ENCODE measurements at regions not wholly inside any gene's neighbourhood (a gene's known extent, or its start where the extent isn't known, plus 50 kb on each side); places are given as distances from the start of the nearest gene placed in this dataset.

DNA sequence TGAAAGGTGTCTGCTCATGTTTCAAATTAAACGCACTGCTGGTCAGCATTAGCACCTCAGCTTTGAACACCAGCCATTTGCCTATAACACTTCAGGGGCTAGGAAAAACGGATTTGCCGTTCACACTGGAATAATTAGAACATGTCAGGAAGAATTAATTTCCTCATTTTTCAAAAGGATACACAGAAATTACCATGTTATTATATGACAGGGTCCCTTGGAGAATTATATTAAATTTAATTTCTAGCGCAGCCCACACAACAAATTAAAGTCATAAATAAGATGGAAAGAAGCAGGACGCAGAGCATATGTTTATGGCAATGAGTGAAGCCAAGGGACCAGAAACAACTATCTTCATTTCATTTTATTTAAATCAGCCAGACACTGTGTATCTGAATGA is 83.8 kb upstream of the SOX6 start:
- H3K14ac ChIP-seq (ENCODE audit: low read length in 2 of 2), result no peak overlapping the region
- no peaks in the 10 kb centered on the region for H3K79me1 ChIP-seq (replicated peaks; ENCODE audit: low read length, poor library complexity, severe bottlenecking)
- no peak overlapping the region for H2BK5ac ChIP-seq (ENCODE audit: low read depth, low read length, poor library complexity, severe bottlenecking)
- H2AK5ac ChIP-seq (ENCODE audit: low read length, severe bottlenecking), result no peak overlapping the region
- H2BK120ac ChIP-seq (ENCODE audit: low read depth, low read length), result no peak overlapping the region
- H3K4me3 ChIP-seq (ENCODE audit: insufficient read depth in 1 of 2, low read depth in 1 of 2, low read length in 2 of 2), result no peak overlapping the region
- H3K36me3 ChIP-seq (ENCODE audit: control insufficient read depth in 1 of 2, insufficient read depth in 2 of 2, low read depth in 1 of 2, low read length in 2 of 2), result no peaks in the 10 kb centered on the region
- no peak overlapping the region for H3K18ac ChIP-seq (ENCODE audit: low read depth in 1 of 2, low read length in 2 of 2)
- H2BK15ac ChIP-seq (ENCODE audit: low read depth, poor library complexity, severe bottlenecking), result no peak overlapping the region
- no peaks in the 10 kb centered on the region for H3K27me3 ChIP-seq (ENCODE audit: control insufficient read depth in 1 of 2, insufficient read depth in 1 of 2, low read length in 2 of 2)
- H3K9ac ChIP-seq (ENCODE audit: low read length), result no peak overlapping the region
- no peak overlapping the region for H3K4ac ChIP-seq (ENCODE audit: low read depth in 1 of 2, low read length in 2 of 2)
- H4K91ac ChIP-seq (ENCODE audit: low read length), result no peak overlapping the region
- no peak overlapping the region for H4K8ac ChIP-seq (ENCODE audit: low read length)
- no peak overlapping the region for H2AFZ ChIP-seq (ENCODE audit: low read depth, low read length)
- H3K23ac ChIP-seq (ENCODE audit: low read length in 2 of 2), result no peak overlapping the region
- WGBS, result 100% methylated on average over 3 of the region's 5 CpGs
- DNase-seq, result no peak
- H3K4me2 ChIP-seq (ENCODE audit: low read length, poor library complexity, severe bottlenecking), result no peak overlapping the region
- H3K9me3 ChIP-seq (ENCODE audit: control insufficient read depth, low read length), result no peaks in the 10 kb centered on the region
- no peaks in the 10 kb centered on the region for H3K4me1 ChIP-seq (ENCODE audit: control insufficient read depth, insufficient read depth, low read depth, low read length)
- no peak overlapping the region for H3K27ac ChIP-seq (ENCODE audit: low read length, poor library complexity, severe bottlenecking)
- H2BK12ac ChIP-seq (ENCODE audit: low read length in 2 of 2), result no peak overlapping the region

GRCh38 chr11:16434036-16434435 is 77.7 kb upstream of the SOX6 start:
- Histone ChIP-seq H3K4me1 (ENCODE audit: control insufficient read depth, insufficient read depth, low read depth, low read length) (no peaks in the 10 kb centered on the region), H4K91ac (ENCODE audit: low read length) (no peak overlapping the region), H3K9me3 (ENCODE audit: control insufficient read depth, low read length) (peaks cover 16% of the 10 kb centered on the region), H3K79me1 (replicated peaks; ENCODE audit: low read length, poor library complexity, severe bottlenecking) (no peaks in the 10 kb centered on the region), H3K4ac (ENCODE audit: low read depth in 1 of 2, low read length in 2 of 2) (no peak overlapping the region), H3K36me3 (ENCODE audit: control insufficient read depth in 1 of 2, insufficient read depth in 2 of 2, low read depth in 1 of 2, low read length in 2 of 2) (no peaks in the 10 kb centered on the region), H2AFZ (ENCODE audit: low read depth, low read length) (no peak overlapping the region), H2BK120ac (ENCODE audit: low read depth, low read length) (no peak overlapping the region), H3K4me2 (ENCODE audit: low read length, poor library complexity, severe bottlenecking) (no peak overlapping the region), H4K8ac (ENCODE audit: low read length) (no peak overlapping the region), H3K27ac (ENCODE audit: low read length, poor library complexity, severe bottlenecking) (no peak overlapping the region), H2BK12ac (ENCODE audit: low read length in 2 of 2) (no peak overlapping the region), H2BK5ac (ENCODE audit: low read depth, low read length, poor library complexity, severe bottlenecking) (no peak overlapping the region), H2BK15ac (ENCODE audit: low read depth, poor library complexity, severe bottlenecking) (no peak overlapping the region), H3K14ac (ENCODE audit: low read length in 2 of 2) (no peak overlapping the region), H3K9ac (ENCODE audit: low read length) (no peak overlapping the region), H3K27me3 (ENCODE audit: control insufficient read depth in 1 of 2, insufficient read depth in 1 of 2, low read length in 2 of 2) (no peaks in the 10 kb centered on the region), H3K4me3 (ENCODE audit: insufficient read depth in 1 of 2, low read depth in 1 of 2, low read length in 2 of 2) (no peak overlapping the region), H3K18ac (ENCODE audit: low read depth in 1 of 2, low read length in 2 of 2) (no peak overlapping the region), H3K23ac (ENCODE audit: low read length in 2 of 2) (no peak overlapping the region), H2AK5ac (ENCODE audit: low read length, severe bottlenecking) (no peak overlapping the region)
- WGBS, result 36% methylated on average over 2 of the region's 2 CpGs
- no peak for DNase-seq

DNA sequence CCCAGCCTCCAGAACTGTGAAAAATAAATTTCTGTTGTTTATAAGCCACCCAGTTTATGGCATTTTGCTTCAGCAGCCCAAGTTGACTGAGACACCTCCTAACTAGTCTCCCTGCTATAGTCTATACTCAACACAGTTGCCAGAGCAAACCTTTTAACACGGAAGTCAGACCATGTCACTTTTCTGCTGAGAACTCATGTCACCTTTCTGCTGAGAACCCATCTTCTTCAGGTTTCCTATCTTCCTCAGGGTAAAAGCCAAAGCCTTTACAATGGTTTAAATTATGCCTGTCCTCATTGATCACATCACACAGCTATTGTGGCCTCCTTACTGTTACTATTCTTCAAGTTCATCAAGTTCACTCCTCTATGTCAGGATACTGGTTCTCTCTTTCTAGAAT is 74.3 kb upstream of the SOX6 start:
- H3K9ac ChIP-seq (ENCODE audit: low read length), result no peak overlapping the region
- H2AFZ ChIP-seq (ENCODE audit: low read depth, low read length), result no peak overlapping the region
- H3K27ac ChIP-seq (ENCODE audit: low read length, poor library complexity, severe bottlenecking), result no peak overlapping the region
- no peak overlapping the region for H2AK5ac ChIP-seq (ENCODE audit: low read length, severe bottlenecking)
- H4K8ac ChIP-seq (ENCODE audit: low read length), result no peak overlapping the region
- no peak overlapping the region for H2BK12ac ChIP-seq (ENCODE audit: low read length in 2 of 2)
- no peak overlapping the region for H3K4me3 ChIP-seq (ENCODE audit: insufficient read depth in 1 of 2, low read depth in 1 of 2, low read length in 2 of 2)
- no peak overlapping the region for H4K91ac ChIP-seq (ENCODE audit: low read length)
- no peaks in the 10 kb centered on the region for H3K4me1 ChIP-seq (ENCODE audit: control insufficient read depth, insufficient read depth, low read depth, low read length)
- no peak overlapping the region for H2BK5ac ChIP-seq (ENCODE audit: low read depth, low read length, poor library complexity, severe bottlenecking)
- no peak overlapping the region for H2BK120ac ChIP-seq (ENCODE audit: low read depth, low read length)
- no peak overlapping the region for H3K4ac ChIP-seq (ENCODE audit: low read depth in 1 of 2, low read length in 2 of 2)
- DNase-seq, result no peak
- 96% methylated on average over 1 of the region's 1 CpG for WGBS
- no peak overlapping the region for H3K14ac ChIP-seq (ENCODE audit: low read length in 2 of 2)
- H3K9me3 ChIP-seq (ENCODE audit: control insufficient read depth, low read length), result peaks cover 16% of the 10 kb centered on the region
- H3K4me2 ChIP-seq (ENCODE audit: low read length, poor library complexity, severe bottlenecking), result no peak overlapping the region
- H2BK15ac ChIP-seq (ENCODE audit: low read depth, poor library complexity, severe bottlenecking), result no peak overlapping the region
- no peak overlapping the region for H3K23ac ChIP-seq (ENCODE audit: low read length in 2 of 2)
- no peaks in the 10 kb centered on the region for H3K36me3 ChIP-seq (ENCODE audit: control insufficient read depth in 1 of 2, insufficient read depth in 2 of 2, low read depth in 1 of 2, low read length in 2 of 2)
- H3K79me1 ChIP-seq (replicated peaks; ENCODE audit: low read length, poor library complexity, severe bottlenecking), result no peaks in the 10 kb centered on the region
- no peak overlapping the region for H3K18ac ChIP-seq (ENCODE audit: low read depth in 1 of 2, low read length in 2 of 2)
- no peaks in the 10 kb centered on the region for H3K27me3 ChIP-seq (ENCODE audit: control insufficient read depth in 1 of 2, insufficient read depth in 1 of 2, low read length in 2 of 2)

- H3K4ac ChIP-seq (ENCODE audit: low read depth in 1 of 2, low read length in 2 of 2), result no peak overlapping the region
- H4K91ac ChIP-seq (ENCODE audit: low read length), result no peak overlapping the region
- H3K79me1 ChIP-seq (replicated peaks; ENCODE audit: low read length, poor library complexity, severe bottlenecking), result no peaks in the 10 kb centered on the region
- H3K4me3 ChIP-seq (ENCODE audit: insufficient read depth in 1 of 2, low read depth in 1 of 2, low read length in 2 of 2), result no peak overlapping the region
- H3K4me1 ChIP-seq (ENCODE audit: control insufficient read depth, insufficient read depth, low read depth, low read length), result no peaks in the 10 kb centered on the region
- H3K27me3 ChIP-seq (ENCODE audit: control insufficient read depth in 1 of 2, insufficient read depth in 1 of 2, low read length in 2 of 2), result no peaks in the 10 kb centered on the region
- no peak overlapping the region for H2BK12ac ChIP-seq (ENCODE audit: low read length in 2 of 2)
- no peak overlapping the region for H2BK5ac ChIP-seq (ENCODE audit: low read depth, low read length, poor library complexity, severe bottlenecking)
- no peak overlapping the region for H2AFZ ChIP-seq (ENCODE audit: low read depth, low read length)
- no peak overlapping the region for H3K14ac ChIP-seq (ENCODE audit: low read length in 2 of 2)
- H3K9ac ChIP-seq (ENCODE audit: low read length), result no peak overlapping the region
- H2BK15ac ChIP-seq (ENCODE audit: low read depth, poor library complexity, severe bottlenecking), result no peak overlapping the region
- no peaks in the 10 kb centered on the region for H3K36me3 ChIP-seq (ENCODE audit: control insufficient read depth in 1 of 2, insufficient read depth in 2 of 2, low read depth in 1 of 2, low read length in 2 of 2)
- H3K4me2 ChIP-seq (ENCODE audit: low read length, poor library complexity, severe bottlenecking), result no peak overlapping the region
- no peak overlapping the region for H2BK120ac ChIP-seq (ENCODE audit: low read depth, low read length)
- no peak overlapping the region for H4K8ac ChIP-seq (ENCODE audit: low read length)
- no peak overlapping the region for H3K18ac ChIP-seq (ENCODE audit: low read depth in 1 of 2, low read length in 2 of 2)
- no peak overlapping the region for H3K23ac ChIP-seq (ENCODE audit: low read length in 2 of 2)
- H2AK5ac ChIP-seq (ENCODE audit: low read length, severe bottlenecking), result no peak overlapping the region
- DNase-seq, result no peak
- 88% methylated on average over 1 of the region's 2 CpGs for WGBS
- no peak overlapping the region for H3K27ac ChIP-seq (ENCODE audit: low read length, poor library complexity, severe bottlenecking)
- peaks cover 10% of the 10 kb centered on the region for H3K9me3 ChIP-seq (ENCODE audit: control insufficient read depth, low read length)
Observed at GRCh38 chr11:16421826-16422225, 65.5 kb upstream of the SOX6 start.

All from mesenchymal stem cell (in vitro differentiated cells and primary cell).